ENCODE measurements at regions not wholly inside any gene's neighbourhood (a gene's known extent, or its start where the extent isn't known, plus 50 kb on each side); places are given as distances from the start of the nearest gene placed in this dataset.

GRCh38 chr2:215622837-215623236, 187.0 kb upstream of the FN1 start (continued):
- TF ChIP-seq CHD7 (IDR thresholded peaks at IDR 0.05; ENCODE audit: insufficient replicate concordance, low read length) (no peak), BRCA1 (IDR thresholded peaks at IDR 0.05; ENCODE audit: low read depth, low read length) (no peak), EP300 (IDR thresholded peaks at IDR 0.05; ENCODE audit: borderline replicate concordance in 1 of 2, low read depth in 2 of 2, low read length in 2 of 2) (no peak), HDAC6 (IDR thresholded peaks at IDR 0.05; ENCODE audit: low read depth, low read length) (no peak), SP1 (IDR thresholded peaks at IDR 0.05; ENCODE audit: low read depth, low read length) (no peak), TAF1 (IDR thresholded peaks at IDR 0.05; ENCODE audit: low read depth, low read length) (no peak), FOSL1 (IDR thresholded peaks at IDR 0.05; ENCODE audit: insufficient read depth, low read depth, low read length) (no peak), SAP30 (IDR thresholded peaks at IDR 0.05; ENCODE audit: insufficient read depth, insufficient replicate concordance, low read length) (no peak), ASH2L (IDR thresholded peaks at IDR 0.05; ENCODE audit: low read length) (no peak), BACH1 (IDR thresholded peaks at IDR 0.05; ENCODE audit: low read length) (no peak)

Data from H1 (cell line).